ENCODE measurements at regions not wholly inside any gene's neighbourhood (a gene's known extent, or its start where the extent isn't known, plus 50 kb on each side); places are given as distances from the start of the nearest gene placed in this dataset.

DNA sequence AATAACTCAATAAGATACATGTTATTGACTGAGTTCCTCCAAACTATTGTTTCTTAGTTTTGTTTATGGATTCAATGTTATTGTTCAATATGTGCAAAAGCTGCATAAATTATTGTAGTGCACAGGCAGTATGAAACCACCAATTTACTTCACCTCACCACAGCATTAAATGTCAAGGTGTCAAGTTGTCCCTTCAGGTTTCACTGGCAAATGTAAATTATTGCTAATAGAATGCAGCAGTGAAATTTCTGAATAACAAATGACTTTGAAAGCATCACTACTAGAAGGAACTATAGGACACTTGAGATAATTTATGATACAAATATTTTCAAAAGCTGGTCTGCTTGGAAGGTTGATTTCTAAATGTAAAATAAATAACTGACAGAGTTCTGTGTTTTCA is 116.4 kb upstream of the PTPRD start:
- DNase-seq (ENCODE audit: low read depth): no peak
- TF ChIP-seq, protein P1, sequence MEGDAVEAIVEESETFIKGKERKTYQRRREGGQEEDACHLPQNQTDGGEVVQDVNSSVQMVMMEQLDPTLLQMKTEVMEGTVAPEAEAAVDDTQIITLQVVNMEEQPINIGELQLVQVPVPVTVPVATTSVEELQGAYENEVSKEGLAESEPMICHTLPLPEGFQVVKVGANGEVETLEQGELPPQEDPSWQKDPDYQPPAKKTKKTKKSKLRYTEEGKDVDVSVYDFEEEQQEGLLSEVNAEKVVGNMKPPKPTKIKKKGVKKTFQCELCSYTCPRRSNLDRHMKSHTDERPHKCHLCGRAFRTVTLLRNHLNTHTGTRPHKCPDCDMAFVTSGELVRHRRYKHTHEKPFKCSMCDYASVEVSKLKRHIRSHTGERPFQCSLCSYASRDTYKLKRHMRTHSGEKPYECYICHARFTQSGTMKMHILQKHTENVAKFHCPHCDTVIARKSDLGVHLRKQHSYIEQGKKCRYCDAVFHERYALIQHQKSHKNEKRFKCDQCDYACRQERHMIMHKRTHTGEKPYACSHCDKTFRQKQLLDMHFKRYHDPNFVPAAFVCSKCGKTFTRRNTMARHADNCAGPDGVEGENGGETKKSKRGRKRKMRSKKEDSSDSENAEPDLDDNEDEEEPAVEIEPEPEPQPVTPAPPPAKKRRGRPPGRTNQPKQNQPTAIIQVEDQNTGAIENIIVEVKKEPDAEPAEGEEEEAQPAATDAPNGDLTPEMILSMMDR (conservative IDR thresholded peaks at IDR 0.05; ENCODE audit: low read depth, low read length): no peak
- H3K4me3 ChIP-seq (ENCODE audit: low read depth, low read length): no peak overlapping the region

DNA sequence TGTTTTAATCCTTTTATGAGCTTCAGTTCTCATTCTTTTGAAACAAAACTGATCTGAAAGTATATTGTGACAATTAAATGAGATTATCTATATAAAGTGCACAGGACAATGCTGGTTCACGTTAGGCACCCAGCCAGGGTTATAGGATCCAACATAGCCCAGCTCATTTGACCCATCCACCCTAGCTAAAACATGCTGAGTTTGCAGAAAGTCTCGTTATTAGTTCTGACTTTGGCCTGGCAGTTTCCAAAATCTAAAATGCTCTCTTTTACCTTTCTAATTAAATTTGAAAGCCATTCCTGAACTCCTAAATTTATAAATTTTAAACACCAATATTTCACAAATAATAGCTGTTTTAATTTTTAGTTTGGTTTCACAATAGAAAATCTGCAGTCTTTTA is 131.9 kb upstream of the PTPRD start:
- no peak overlapping the region for H3K4me3 ChIP-seq (ENCODE audit: low read depth, low read length)
- TF ChIP-seq, protein P1 (conservative IDR thresholded peaks at IDR 0.05; ENCODE audit: low read depth, low read length): no peak
- no peak for DNase-seq (ENCODE audit: low read depth)

DNA sequence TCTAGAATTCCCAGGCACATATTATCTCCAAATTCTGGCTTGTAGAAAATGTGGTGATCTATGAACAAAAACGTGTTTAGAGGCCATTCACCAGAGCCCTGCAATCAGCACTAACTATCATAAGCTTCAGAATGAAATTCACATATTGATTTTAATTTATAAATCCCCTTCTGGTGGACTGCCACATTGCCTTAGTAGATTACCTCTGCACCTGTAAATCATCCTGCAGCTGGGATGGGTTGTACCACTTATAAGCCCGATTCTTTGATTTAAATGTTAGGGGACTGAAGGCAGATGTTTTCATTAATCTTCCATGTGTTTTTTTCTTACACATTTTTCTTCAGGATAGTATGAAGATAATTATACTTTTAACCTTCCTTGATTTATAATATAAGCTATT is 140.7 kb upstream of the PTPRD start:
- TF ChIP-seq, protein P1 (conservative IDR thresholded peaks at IDR 0.05; ENCODE audit: low read depth, low read length): no peak
- H3K4me3 ChIP-seq (ENCODE audit: low read depth, low read length): no peak overlapping the region
- no peak for DNase-seq (ENCODE audit: low read depth)

DNA sequence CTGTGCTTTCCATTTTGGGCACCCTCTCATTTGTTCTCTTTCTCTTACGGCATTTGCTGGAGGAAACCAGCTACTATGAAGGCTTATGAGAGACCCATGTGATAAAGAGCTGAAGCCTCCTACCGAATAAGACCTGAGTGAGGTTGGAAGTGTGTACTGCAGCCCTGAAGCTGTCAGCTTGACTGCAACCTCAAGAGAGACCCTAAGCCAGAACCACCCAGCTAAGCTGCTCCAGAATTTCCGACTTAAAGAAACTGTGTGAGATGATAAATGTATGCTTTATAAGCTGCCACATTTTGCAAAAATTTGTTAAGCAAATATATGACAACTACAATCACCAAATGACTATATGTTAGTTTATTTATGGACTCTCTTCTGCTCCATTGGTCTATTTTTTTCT is 151.7 kb upstream of the PTPRD start:
- TF ChIP-seq, protein P1 (conservative IDR thresholded peaks at IDR 0.05; ENCODE audit: low read depth, low read length): no peak
- H3K4me3 ChIP-seq (ENCODE audit: low read depth, low read length): no peak overlapping the region
- DNase-seq (ENCODE audit: low read depth): no peak

DNA sequence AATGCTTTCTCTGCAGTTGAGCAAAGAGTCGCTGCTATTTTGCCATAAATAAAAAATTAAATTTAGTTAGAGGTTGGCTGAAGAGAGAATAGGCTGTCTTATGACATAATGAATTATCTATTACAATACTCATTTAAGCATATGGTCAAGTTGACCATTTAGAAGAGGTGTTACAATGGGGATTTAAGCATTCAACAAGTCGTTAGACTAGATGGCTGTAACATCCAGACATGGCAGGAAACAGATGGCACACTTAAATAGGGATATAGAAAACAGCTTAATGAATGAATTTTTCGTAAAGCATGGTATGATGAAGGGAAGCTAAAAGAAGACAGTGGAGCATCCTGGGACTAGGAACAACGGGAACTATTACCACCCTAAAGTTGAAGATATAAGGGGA is 160.3 kb upstream of the PTPRD start:
- TF ChIP-seq, protein P1 (conservative IDR thresholded peaks at IDR 0.05; ENCODE audit: low read depth, low read length): no peak
- no peak for DNase-seq (ENCODE audit: low read depth)
- no peak overlapping the region for H3K4me3 ChIP-seq (ENCODE audit: low read depth, low read length)

DNA sequence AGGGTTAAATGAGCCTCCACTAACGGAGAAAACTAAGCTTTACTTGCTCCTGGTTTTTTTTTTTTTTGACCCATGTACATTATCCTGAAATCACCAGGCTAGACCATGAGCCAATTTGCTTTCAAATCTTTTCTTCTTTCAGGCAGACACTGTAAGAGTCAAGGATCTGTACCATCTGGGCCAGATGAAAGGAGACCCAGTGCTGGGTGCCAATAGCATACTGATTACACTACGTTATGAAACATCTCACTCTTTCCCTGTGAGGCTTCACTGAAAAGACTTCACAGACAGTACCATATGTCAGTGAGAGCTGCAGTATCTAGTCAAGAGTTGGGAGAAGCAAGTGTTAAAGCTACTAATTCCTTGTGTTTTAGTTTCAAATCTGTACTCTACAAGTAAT is 161.2 kb upstream of the PTPRD start:
- TF ChIP-seq, protein P1 (conservative IDR thresholded peaks at IDR 0.05; ENCODE audit: low read depth, low read length): no peak

DNA sequence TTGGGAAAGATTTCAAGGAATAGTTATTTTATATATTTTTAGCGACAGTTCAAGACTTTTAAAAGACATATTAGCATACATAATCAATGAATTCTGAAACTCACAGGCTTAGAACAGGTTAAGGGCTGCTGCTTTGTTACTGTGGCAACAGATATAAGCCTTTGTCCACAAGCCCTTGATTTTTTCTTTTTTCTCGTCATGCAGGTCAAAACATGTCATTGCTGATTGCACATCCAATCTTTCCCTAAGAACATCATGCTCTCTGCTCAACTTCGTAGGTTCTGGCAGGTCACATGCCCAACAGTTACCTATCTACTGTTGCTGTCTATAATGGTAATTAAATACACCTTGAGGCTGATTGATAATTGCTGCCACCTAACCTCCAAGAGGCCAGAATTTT is 172.5 kb upstream of the PTPRD start:
- H3K4me3 ChIP-seq (ENCODE audit: low read depth, low read length): no peak overlapping the region
- no peak for DNase-seq (ENCODE audit: low read depth)
- TF ChIP-seq, protein P1 (conservative IDR thresholded peaks at IDR 0.05; ENCODE audit: low read depth, low read length): no peak

More for the DNA sequence above, 161.2 kb upstream of the PTPRD start:
- no peak overlapping the region for H3K4me3 ChIP-seq (ENCODE audit: low read depth, low read length)
- no peak for DNase-seq (ENCODE audit: low read depth)
